HG03097 (cell line): ENCODE measurements at regions not wholly inside any gene's neighbourhood (a gene's known extent, or its start where the extent isn't known, plus 50 kb on each side); places are given as distances from the start of the nearest gene placed in this dataset.
"Not testable (repeated sequence)": the region's sequence is repeated elsewhere in the genome, so short reads cannot be mapped to it uniquely, and the experiment has no call there.

Experiments
- ATAC-seq: cut with Tn5 transposase; IDR thresholded peaks from one replicate; pipeline ENCODE4 v1.9.1; 2021; ENCODE audit not compliant: unreplicated experiment, low FRiP score

DNA sequence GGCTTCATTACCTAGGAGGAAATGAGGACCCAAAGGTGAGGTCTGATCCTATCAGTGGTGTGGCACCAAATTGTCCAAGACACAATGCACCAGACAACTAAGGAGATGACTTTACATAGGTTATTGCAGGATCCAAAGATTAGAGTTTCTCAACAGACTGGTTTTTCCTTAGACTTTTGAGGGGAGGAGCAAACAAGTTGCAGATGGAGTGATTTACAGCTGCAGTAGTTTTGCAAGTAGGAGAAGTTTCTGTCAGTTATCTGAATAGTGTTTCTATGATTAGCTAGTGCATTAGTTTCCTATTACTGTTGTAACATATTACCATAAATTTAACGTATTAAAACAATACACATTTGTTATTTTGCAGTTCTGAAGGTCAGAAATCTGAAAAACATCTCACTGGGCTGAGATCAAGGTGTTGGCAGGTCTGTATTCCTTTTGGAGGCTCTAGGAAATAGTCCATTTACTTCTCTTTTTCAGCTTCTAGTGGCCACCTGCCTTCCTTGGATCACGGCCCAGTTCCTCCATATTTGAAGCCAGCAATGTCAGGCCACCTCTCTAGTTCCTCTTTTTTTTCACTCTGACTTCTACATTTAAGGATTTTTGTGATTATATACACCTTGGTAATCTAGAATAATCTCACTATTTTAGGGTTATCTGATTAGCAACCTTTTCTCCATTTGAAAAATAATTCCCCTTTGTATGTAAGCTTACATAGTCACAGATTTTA, 994.9 kb downstream of the REEP3 start:
- no peak for ATAC-seq

DNA sequence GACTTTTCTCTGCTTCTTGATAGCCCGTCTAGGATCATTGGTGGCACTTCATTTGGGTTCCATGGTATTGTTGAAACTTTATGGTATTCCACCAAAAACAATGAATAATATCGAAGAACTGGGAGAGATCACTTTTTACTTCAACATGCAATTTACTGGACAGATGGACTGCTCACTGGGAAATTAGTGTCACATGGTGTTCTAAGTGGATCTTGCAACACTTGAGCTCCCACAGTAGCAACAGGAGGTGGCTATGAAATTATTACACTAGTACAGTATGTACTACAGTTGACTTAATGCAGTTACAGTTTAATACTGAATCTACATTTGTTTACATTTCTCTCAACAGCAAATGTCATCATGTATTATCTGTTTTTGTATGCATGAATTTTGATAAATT, 997.3 kb downstream of the REEP3 start:
- ATAC-seq = no peak

DNA sequence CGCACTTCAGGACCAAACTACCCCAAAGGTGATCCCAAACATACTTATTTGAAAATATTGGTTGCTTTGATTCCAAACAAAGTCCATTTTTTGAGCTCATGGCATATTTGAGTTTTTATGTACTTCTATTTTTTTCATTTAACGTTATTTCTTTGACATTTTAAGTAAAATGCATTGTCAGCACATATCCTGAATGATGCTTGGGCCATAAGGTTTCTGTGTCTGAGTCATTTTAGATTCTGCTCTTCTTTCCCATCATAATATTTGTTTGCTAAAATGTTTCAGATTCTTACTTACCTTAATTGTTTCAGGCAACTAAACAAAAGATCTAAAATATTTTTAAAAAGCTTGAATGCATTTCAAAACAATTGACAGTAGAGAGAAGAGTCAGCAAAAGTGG, 998.2 kb downstream of the REEP3 start:
- no peak for ATAC-seq

DNA sequence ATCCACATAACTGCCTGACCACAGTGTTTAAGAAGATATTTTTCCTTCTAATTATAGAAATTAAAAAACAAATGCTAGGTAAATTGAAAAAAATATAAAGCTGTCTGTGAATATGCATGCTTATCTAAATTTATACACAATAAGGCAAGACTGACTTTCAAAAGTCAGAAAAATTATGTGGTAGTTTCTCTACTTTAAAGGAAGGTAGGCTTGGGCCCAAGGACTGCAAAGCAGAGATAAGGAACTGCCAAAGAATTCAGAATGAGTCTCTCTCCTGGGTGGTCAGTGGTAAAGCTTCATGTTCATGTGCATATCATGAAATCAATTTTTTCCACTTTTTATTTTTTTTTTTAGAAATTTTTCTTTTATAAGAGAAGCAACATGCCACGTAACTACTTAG, 998.6 kb downstream of the REEP3 start:
- ATAC-seq = no peak

DNA sequence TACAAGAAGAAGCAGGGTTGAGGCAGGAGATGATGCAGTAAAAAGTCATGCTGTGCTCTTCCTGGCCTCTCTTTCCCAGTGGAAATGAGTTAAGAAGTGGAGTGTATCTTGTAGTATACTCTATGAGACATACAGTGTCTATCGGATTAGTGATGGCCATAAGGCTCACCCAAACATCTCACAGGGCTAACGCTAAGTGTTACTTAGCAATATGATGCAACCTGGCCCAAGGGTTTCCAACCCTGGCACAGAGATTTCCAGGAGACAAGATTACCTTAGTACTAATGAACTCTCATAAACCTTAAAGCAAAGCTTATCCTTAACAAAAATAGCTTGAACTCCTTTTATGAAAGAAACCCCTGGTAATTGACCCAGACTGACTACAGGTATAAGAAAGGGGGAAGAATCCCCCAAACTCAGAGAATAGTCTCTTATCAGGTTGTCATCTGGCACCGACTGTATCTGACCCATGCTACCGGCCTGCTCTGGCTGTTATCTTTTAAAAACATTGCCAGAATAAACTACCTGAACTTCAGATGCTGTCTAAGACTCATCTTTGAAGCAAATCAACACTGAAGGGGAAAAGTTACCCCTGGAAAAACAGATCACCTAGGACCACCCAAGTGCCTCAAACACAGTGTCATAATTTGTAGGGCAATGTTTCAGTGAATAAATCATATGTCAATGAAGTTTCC, 1002.0 kb downstream of the REEP3 start:
- ATAC-seq = no peak

DNA sequence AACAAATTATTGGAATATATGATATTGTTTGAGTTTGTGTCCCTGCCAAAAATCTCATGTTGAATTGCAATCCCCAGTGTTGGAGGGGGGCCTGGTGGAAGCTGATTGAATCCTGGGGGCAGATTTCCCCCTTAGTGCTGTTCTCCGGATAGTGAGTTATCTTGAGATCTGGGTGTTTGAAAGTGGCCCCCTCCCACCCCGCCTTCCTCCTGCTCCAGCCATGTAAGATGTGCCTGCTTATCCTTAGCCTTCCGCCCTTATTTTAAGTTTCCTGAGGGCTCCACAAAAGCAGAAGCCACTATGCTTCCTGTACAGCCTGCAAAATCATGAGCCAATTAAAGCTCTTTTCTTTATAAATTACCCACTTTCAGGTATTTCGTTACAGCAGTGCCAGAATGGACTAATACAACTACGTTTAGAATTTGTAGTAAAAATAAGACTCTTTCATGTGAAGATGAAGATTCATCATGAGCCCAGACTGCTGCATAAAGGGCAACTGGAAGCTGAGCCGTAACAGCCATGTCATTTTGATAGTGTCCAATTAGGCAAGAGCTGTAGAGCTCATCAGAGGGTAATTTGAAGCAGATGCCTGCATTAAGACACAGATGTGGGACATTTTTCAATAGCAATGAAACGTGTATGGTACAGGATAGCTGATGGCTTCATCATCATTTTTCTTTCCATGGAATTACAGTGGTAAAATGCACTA, 1007.2 kb downstream of the REEP3 start:
- ATAC-seq = no peak

DNA sequence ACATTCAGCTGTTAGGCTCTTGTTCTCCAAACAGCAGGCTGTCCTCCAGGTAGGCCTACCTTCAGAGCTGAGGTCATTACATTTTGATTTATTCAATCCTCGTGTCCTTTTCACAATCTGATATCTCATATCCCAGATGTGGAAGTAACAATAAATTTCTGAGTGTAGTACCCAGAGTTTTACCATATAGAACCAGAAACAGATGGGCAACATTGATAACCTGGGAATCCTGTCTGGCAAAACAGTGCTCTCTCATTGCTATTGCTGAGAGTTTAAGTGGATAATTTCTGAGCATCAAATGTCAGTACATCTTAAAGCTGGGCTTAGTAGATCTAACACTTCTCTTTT, 1007.8 kb downstream of the REEP3 start:
- no peak for ATAC-seq

DNA sequence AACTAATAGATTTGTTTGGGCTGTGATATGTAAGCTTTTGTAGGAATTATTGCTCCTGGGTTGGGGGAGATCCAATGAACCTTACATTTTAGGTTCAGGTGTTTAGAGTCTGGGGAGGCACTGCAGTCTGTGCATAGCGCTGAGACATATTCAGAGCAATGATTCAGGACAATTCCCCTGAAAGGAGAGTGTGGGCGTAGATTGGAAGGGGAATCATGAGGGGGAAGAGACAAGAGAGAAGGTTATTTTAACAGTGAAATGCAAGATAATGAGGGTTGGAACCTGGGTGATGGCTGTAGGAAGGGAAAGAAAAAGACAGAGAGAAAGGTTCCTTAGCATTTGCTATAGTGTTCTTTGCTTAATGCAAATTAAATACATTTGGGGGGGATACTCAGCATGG, 1013.4 kb downstream of the REEP3 start:
- ATAC-seq = no peak

DNA sequence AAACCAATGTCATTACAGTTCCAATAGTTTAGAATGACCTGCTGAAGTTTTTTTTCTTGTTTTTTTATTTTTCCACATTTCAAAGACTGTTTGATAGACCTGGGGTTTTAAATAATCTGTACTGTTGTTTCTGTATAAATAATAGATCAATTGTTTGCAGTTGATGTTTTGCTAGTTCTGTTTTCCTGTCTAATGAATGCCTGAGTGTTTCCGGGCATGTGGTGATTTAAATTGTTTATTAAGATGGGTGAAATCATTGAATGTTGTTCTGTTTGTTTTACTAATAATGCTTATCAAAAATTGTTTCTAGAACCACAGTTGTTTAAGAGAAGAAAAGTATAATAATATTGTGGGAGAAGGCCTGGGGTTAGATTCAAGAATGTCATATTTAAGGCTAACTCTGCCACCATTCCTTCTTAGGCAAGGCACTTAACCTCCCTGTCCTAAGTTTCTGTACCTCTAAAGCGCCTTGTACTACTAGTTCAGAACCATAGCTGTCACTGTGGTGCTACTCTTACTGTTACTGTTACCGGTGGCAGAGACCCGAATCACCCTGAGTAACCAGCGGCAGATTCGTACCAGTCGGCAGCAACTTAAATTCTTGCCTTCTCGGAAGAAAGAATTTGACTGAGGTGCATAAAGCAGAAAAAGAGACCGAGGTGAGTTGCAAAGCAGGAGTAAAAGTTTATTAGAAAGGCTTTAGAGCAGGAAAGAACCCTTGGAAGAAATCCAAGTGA, 1014.1 kb downstream of the REEP3 start:
- no peak for ATAC-seq

DNA sequence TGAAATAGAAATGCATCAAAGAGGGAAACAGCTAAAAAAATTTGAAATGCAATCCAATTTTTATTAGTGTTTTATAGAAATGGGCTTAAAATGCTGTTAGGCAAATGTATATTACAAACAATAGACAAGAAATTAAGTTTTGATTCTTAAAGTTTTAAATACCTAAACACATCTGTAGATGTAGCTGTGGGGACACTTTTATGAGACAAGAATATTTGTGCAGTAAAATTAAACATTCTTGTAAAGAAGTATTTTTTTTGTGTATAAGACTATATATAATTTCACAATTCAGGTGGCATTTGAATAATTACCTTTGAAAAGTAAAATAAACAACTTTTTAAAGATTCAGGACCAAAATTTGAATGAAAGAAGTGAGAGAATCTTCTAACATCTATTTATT, 1015.9 kb downstream of the REEP3 start:
- no peak for ATAC-seq

DNA sequence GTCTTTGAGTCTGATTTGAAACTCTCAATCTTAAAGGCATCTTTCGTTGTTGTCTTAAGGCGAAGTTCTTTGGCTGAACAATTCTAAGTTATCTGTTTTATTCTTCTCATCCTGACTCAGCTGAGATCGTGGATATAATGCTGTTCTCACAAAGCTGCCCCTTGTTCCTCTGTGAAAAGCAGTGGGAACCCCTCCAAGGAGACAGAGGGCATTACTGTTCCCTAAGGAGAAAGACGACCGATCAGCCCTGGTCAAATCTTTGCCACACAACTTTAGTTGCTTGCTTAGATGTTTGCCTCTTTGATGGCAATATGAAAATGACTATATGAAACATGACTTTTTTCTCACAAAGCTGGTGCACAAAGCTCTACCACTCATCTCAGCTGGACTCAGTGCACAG, 1016.7 kb downstream of the REEP3 start:
- ATAC-seq = no peak

DNA sequence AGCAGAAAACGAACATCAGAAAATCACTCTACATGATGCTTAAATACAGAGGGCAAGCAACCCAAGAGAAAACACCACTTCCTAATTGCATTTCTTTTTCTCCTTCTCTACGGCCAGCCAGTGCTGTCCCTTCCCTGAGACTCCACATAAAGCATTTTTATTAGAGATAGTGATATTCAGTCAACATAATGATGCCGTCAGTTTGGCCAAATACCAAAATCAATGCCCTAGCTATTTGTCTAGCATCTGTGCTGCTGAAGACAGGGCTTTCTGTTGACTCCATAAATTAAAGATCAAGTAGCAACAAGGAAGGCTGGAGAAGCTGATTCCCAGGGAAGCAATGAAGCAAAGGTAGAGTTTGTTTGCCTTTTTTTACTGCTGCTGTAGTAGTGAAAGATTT, 1024.9 kb downstream of the REEP3 start:
- ATAC-seq = no peak

DNA sequence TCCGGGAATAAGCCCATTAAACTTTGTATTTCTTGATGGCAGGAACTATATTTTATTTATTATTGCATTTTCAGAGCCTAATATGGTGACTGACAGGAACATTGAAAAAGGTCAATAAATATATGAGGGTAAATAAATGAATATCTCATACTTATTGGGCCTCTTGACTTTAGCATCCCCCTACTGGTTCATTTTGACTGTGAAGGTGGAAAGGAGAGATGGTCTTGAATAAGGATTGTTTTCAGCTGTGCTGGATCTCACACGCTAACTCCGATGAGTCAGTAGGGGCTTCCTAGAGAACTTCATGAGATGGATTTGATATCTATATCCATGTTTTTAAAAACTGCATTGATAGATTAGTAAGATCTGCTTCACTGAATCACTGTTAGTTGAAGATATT, 1026.0 kb downstream of the REEP3 start:
- no peak for ATAC-seq

DNA sequence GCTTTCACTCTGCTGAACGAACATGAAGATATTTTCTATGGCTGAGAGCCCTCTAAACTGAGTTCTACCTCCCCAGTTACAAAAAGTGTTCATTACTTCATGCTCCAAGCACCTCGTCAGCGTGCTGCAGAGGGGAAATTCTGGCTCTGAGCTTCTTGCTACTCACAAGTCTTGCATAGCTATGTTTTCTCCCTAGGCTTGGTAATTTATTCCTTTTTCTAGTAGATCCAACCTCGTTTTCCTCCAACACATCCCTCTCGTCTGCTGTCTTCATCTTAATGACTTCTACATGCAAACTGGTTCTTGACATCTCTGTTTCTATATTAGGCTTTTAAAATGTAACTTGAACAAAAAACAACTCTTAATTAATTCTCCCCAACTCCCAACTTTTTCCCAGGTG, 1034.5 kb downstream of the REEP3 start:
- no peak for ATAC-seq

DNA sequence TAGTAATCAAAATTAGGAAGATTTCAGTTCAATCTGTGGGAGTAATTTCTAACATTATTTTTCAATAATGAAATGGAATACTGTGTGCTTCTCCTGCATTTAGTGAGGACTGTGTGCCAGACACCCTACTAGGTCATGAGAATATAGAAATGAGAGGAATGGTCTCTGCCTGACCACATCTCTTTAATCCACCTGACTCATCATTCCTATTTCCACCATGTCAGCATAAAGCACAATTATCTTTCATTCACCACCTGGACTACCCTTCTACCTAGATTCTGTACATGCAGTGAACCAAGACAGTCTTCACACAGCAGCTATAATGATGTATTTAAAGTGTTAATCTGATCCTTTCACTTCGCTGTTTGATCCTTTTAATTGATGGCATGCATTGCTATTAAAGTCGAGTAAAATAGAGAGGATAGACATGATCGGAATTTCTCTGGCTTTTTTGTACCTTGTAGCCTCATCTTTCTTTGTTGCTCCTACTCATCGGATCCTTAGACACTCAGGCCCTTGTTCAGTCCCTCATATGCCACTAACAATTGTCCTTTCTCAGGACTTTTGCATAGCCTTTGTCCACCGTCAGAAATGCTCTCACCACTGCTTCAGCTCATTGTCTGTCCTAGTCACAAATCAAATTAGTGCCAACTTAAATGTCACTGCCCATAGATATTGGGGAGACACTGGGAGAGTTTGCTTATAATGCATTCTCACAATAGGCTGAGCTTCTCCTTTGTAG, 1037.1 kb downstream of the REEP3 start:
- no peak for ATAC-seq

DNA sequence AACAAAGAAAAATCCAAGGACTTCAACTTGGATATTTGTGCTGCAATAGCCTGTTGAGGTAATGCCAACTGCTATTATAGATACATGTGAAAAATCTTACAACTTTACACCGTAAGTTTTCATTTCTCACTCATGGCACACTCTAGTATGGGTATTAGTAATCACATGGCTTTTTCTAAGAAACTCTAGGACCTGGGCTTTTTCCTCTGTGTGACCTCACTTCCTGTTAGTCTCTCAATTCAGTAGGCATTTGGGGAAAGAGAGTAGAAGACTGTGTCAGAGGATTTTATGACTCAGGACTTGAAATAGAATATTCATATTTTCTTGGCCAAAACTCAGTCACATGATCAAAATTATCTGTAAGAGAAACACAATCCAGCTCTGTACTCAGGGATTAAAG, 1049.9 kb downstream of the REEP3 start:
- no peak for ATAC-seq

DNA sequence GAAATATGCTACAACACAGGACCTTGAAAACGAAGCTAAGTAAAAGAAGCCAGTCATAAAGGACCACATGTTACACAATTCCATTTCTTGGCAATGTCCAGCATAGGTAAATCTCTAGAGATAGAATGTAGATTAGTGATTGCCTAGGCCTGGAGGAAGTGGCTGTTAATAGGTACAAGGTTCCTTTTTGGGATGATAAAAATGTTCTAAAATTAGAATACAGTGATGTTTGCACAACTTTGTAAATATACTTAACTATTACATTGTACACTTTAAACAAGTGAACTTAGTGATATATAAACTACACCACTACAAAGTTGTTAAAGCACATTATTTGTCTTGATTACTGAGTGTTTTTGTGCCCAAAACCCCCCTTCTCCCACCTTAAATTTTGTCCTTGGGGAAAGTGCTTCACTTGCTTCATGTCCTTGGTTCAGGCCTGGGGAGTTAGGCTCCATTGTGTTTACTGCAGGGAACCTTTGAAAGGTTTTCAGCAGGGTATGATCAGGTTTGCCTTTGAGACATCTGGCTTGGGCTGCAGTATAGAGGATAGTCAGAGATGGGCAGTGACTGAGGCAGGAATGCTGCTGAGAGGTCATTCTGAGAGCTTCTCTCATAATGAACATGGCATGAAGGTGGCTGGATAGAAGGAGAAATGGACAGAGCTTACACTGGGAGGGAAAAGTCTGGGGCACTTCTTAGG, 1052.6 kb downstream of the REEP3 start:
- ATAC-seq = no peak

DNA sequence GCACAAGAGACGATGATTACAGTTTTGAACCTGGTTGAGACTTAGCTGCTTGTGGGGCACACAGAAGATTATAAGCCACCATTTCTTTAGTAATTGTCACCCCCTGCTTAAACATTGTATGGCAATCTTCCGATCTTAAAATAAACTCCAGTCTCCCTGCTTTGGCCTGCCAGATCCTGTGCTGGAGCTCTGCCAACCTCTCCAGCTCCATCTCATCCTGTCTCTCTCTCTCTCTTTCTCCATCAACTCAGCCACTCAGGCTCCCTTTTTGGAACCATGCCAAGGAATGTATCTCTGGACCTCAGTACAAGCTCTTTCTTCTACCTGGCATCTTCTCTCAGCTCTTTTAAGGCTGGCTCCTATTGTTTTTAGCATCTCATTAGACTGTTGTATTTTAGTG, 1053.2 kb downstream of the REEP3 start:
- no peak for ATAC-seq

DNA sequence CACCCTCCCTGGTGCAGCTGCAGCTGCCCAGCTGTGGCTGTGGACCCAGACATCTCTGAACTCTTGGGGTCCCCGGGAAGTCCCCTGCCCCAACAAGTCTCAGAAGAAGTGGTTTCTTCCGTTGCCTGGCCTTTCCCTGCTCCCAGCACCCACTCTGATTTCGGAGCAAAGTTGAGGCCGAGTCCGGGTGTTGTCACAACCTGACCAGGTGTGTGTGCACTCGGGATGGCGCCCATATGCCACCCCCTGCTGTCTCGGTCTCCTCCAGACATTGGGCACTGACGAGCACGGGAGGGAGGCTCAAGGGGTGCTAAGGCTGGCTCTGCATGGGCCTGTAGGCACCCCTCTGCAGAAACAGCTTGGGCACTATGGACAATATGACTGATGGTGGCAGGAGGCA, 1055.3 kb downstream of the REEP3 start:
- ATAC-seq = no peak

DNA sequence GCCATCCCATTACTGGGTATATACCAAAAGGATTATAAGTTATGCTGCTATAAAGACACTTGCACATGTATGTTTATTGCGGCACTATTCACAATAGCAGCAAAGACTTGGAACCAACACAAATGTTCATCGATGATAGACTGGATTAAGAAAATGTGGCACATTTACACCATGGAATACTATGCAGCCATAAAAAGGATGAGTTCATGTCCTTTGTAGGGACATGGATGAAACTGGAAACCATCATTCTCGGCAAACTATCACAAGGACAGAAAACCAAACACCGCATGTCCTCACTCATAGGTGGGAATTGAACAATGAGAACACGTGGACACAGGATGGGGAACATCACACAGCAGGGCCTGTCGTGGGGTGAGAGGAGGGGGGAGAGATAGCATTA, 1057.6 kb downstream of the REEP3 start:
- ATAC-seq = not testable (repeated sequence)
